HG03565 (cell line): ENCODE measurements at regions not wholly inside any gene's neighbourhood (a gene's known extent, or its start where the extent isn't known, plus 50 kb on each side); places are given as distances from the start of the nearest gene placed in this dataset.
A peak's percentile ranks its signal among the peaks of the same experiment; 100 is the strongest.

ENCODE experiments used
- ATAC-seq: cut with Tn5 transposase; IDR thresholded peaks from one replicate; pipeline ENCODE4 v1.9.1; 2021; ENCODE audit warnings: mild to moderate bottlenecking, moderate library complexity; ENCODE audit not compliant: unreplicated experiment

- no peak for ATAC-seq
Measured at GRCh38 chr2:129070663-129071062, 752.0 kb upstream of the HS6ST1 start.

DNA sequence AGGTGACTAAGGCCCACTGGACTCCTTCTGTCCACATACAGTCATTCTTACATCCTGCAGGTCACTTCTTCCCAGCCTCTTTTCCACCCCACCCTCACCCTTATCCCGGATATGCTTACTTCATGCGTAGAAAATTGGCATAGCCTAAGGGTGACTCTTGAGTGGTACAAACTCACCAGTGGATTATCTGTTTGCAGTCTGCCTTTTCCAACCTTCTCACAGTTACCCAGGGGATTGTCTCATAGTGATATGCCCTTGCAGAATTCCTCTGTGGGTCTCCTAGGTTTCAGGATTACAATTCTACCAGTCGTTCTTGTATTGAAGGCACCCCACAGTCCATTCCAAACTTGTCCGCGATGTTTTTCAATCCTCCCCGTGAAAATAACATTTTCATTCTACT, 752.9 kb upstream of the HS6ST1 start:
- ATAC-seq: no peak

DNA sequence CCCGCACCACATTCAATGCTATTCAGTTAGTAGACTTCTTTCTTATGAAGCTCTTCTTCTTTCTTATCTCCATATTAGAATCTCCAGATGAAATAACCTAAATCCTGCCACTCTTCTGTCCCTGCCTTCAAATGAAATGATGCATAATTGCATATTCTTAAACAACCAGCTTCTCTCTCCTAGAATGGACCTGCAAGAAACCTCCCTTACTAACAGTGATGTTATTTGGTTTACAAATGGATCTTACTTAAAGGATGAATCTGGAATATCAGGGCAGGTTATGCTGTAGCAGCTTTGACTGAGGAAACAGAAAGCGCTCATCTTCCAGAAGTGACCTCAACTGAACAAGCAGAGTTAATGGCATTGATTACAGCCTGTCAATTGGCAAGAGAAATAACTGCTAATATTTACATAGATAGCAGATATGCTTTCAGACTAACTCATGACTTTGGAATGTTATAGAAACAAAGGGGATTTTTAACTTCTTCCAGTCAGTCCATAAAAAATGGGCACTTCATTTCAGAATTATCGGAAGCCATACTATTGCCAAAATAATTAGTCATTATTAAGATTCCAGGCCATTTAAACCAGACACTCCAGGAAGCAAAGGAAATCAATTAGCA, 755.7 kb upstream of the HS6ST1 start:
- ATAC-seq: no peak

DNA sequence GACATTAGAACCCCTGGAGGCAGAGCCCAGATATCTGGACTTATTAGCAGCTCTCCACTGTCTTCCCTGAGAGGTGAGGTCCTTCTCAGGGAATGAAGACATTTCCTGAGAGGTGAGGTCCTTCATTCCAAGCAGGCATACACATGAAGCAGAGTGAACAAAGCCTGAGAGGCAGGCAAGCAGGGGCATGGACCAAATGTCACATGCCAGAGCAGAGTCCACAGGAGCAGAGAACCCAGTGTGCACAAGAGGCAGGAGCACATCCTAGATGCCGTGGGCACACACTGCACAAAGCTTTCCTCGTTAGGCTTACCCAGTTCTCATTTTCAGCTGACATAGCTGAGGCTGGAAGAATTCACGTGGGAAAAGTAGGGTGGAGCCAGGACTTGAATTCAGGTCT, 759.9 kb upstream of the HS6ST1 start:
- ATAC-seq: no peak

DNA sequence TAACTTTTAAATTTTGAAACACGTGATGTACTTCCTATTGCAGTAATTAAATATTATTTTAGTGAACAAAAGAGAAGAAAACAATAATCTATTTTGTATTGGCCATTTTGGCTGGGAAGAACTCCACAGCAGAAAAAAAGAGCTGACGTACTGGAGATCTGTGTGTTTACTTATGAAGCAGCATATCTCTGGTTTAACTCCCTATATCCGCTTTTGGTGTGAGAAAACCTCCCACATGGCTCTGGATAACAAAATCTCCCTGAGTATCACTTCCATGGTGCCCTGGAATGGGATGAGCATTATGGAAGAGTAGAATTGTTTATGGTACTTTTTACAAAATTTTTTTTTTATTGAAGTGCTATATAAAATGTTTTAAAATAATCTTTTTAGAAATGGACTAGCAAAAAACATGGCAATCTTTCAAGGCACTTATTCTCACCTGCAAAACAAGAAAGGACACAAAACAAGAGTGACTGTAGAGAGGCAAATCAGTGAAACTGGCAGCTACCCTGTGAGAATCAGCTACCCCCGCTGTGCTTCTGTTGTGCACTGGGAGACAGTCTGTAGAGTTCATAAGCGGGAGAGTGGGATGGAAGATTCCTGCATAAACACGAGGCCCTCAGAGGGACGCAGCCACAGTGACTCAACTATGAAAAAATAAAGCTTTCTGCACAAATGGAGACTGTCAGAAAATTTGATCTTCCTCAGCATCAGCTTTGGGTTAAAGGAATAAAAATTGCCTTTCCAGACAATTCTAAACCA, 762.2 kb upstream of the HS6ST1 start:
- ATAC-seq: no peak

DNA sequence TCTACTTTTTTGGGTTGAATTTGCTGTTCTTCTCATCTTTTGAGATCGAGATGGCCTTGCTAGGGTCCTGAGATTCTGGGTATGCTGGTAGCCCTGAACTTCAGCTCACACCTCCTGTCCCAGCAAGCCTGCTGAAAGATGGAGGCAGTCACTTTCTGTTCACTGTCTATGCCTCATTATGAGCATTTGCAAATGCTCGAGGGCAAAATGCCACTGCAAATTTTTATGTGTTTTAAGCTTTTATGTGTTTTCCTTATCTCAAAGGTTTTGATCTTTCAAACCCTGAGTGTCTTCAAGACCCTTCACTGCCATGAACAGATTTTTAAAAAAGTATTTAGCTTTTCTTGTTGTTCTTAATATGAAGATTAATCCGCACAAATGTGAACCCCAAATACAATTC, 766.7 kb upstream of the HS6ST1 start:
- ATAC-seq: no peak

GRCh38 chr2:129087133-129087813, 768.6 kb upstream of the HS6ST1 start:
- ATAC-seq: no peak

- ATAC-seq: no peak
Measured at GRCh38 chr2:129091620-129092019, 773.0 kb upstream of the HS6ST1 start.

- no peak for ATAC-seq
Measured at GRCh38 chr2:129092956-129093355, 774.3 kb upstream of the HS6ST1 start.

DNA sequence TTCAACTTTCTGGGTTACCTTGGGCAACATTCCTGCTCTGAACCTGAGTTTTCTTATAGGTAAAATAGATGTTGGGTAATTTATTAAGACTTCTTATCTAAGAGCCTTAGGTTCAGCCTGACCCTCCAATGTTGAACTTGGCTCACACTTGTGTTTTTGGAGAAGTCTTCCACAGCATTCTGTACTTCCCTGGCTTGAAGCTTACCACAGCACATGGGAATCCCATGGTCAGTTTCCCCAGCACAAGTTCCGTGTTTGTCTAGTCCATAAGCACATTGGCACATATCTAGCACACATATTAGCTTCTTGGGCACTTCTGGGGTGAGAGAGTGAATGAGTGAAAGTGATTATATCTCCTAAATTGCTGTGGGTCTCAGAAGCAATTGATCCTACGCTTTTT, 782.5 kb upstream of the HS6ST1 start:
- no peak for ATAC-seq

GRCh38 chr2:129103936-129104878, 785.5 kb upstream of the HS6ST1 start:
- ATAC-seq: no peak

DNA sequence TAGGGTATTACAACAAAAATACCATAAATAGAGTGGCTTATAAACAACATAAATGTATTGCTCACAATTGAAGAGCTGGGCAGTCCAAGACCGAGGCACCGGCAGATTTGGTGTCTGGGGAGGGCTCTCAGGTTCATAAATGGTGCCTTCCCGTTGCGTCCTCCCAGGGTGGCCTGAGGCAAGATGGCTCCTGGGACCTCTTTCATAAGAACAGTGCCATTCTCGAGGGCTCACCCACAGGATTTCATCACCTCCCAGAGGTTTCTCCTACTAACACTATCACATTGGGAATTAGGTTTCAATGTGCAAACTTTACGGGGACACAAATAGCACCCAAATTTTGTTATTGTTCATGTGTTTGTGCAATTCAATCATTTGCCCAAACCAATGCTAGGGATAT, 793.5 kb upstream of the HS6ST1 start:
- no peak for ATAC-seq

- ATAC-seq: no peak
Measured at GRCh38 chr2:129113776-129114175, 795.1 kb upstream of the HS6ST1 start.

- ATAC-seq: no peak
Measured at GRCh38 chr2:129117434-129117833, 798.8 kb upstream of the HS6ST1 start.

GRCh38 chr2:129118296-129118695, 799.6 kb upstream of the HS6ST1 start:
- peak; percentile 71 for ATAC-seq

- no peak for ATAC-seq
Measured at GRCh38 chr2:129129087-129129486, 810.4 kb upstream of the HS6ST1 start.

- ATAC-seq: no peak
Measured at GRCh38 chr2:129133692-129134641, 815.3 kb upstream of the HS6ST1 start.

- ATAC-seq: no peak
Measured at GRCh38 chr2:129135017-129135416, 816.3 kb upstream of the HS6ST1 start.

GRCh38 chr2:129139380-129139779, 820.7 kb upstream of the HS6ST1 start:
- ATAC-seq: no peak

DNA sequence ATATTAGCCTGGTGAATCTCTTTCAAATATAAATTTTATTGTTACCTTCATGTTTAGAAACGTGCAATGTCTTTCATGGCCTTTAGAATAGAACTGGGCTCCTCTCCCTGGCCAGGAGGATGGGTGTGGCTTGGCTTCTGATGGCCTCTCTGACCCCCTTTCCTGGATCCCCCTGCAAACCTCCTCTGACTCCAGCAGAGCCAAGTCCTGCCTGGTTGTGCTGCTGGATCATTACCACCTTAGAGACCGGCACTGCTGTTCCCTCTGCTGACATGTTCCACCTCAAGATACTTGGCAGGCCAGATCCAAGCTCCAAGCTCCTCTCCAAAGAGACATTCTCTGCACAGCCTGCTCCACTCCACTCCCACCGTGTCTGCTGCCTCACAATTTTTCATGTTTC, 823.8 kb upstream of the HS6ST1 start:
- ATAC-seq: no peak
